ENCODE measurements at regions not wholly inside any gene's neighbourhood (a gene's known extent, or its start where the extent isn't known, plus 50 kb on each side); places are given as distances from the start of the nearest gene placed in this dataset.

DNA sequence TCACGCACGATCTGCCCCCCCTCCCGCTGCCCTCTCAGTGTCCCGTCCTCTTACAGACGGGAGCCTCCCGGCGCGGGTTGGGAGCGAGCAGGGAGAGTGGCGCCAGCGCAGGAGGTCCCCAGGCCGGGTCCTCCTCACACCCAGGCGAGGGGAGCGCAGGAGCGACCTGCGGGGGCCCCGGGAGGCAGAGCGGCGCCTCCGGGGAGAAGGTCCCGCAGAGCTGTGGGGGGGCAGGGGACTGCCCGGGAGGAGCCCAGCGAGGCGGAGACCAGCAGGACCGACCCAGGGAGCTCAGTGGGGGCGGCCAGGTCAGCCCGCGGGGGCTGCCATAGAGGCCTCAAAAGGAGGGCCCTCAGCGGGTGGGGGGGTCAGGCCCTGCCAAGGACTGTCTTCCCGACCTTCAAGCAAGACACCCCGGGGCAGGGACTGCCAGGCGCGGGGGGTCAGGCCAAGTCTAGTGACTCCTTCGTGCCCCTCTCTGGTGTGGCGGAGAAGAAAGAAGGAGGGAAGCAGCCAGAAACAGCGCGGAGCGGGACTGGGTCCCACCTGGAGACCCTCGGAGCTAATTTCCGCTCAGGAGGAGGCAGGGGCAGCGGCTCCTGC lies 123.3 kb upstream of the ERCC6L2 start:
- Histone ChIP-seq H3K79me1 (ENCODE audit: low read length) (no peaks in the 10 kb centered on the region), H3K4ac (ENCODE audit: low read depth, low read length) (peak overlapping the region; percentile 41), H3K4me1 (ENCODE audit: control insufficient read depth, low read depth, low read length) (peaks cover 15% of the 10 kb centered on the region), H3K23ac (ENCODE audit: low read length) (peak overlapping the region; percentile 37), H3K27ac (ENCODE audit: low read depth, low read length) (no peak overlapping the region), H2BK120ac (ENCODE audit: low read depth, low read length) (peak overlapping the region; percentile 4), H3K9ac (ENCODE audit: low read length) (peak overlapping the region; percentile 58), H3K4me2 (ENCODE audit: low read length) (peak overlapping the region; percentile 83), H2AK5ac (ENCODE audit: low read length) (no peak overlapping the region), H3K36me3 (ENCODE audit: control insufficient read depth, insufficient read depth, low read length) (no peaks in the 10 kb centered on the region), H3K18ac (ENCODE audit: low read length) (peak overlapping the region; percentile 7), H4K8ac (ENCODE audit: low read depth, low read length) (no peak overlapping the region), H3K27me3 (ENCODE audit: insufficient read depth, low read length, poor library complexity) (no peaks in the 10 kb centered on the region), H3K56ac (ENCODE audit: low read length) (peak overlapping the region; percentile 81), H2BK5ac (ENCODE audit: low read length) (no peak overlapping the region), H2BK15ac (replicated peaks; ENCODE audit: low read depth) (no peak overlapping the region), H3K79me2 (ENCODE audit: control insufficient read depth, insufficient read depth, low read length) (no peaks in the 10 kb centered on the region), H4K5ac (ENCODE audit: low read length) (no peak overlapping the region), H3K4me3 (ENCODE audit: low read length) (peak overlapping the region; percentile 54)
- peak; percentile 44 for DNase-seq
- no CpG with 5 or more reads among the region's 41 CpGs for WGBS (ENCODE audit: extremely low coverage, insufficient coverage, low lambda C conversion rate)

- no CpG with 5 or more reads among the region's 2 CpGs for WGBS (ENCODE audit: extremely low coverage, insufficient coverage, low lambda C conversion rate)
- no peaks in the 10 kb centered on the region for H3K27me3 ChIP-seq (ENCODE audit: insufficient read depth, low read length, poor library complexity)
- no peak overlapping the region for H2BK5ac ChIP-seq (ENCODE audit: low read length)
- no peak overlapping the region for H3K4me3 ChIP-seq (ENCODE audit: low read length)
- no peaks in the 10 kb centered on the region for H3K79me2 ChIP-seq (ENCODE audit: control insufficient read depth, insufficient read depth, low read length)
- H3K4ac ChIP-seq (ENCODE audit: low read depth, low read length) = no peak overlapping the region
- no peak for DNase-seq
- no peak overlapping the region for H2BK15ac ChIP-seq (replicated peaks; ENCODE audit: low read depth)
- H4K8ac ChIP-seq (ENCODE audit: low read depth, low read length) = no peak overlapping the region
- no peak overlapping the region for H3K56ac ChIP-seq (ENCODE audit: low read length)
- H2BK120ac ChIP-seq (ENCODE audit: low read depth, low read length) = no peak overlapping the region
- H3K23ac ChIP-seq (ENCODE audit: low read length) = no peak overlapping the region
- no peak overlapping the region for H2AK5ac ChIP-seq (ENCODE audit: low read length)
- no peak overlapping the region for H4K5ac ChIP-seq (ENCODE audit: low read length)
- H3K9ac ChIP-seq (ENCODE audit: low read length) = no peak overlapping the region
- peaks cover 13% of the 10 kb centered on the region for H3K4me1 ChIP-seq (ENCODE audit: control insufficient read depth, low read depth, low read length)
- H3K36me3 ChIP-seq (ENCODE audit: control insufficient read depth, insufficient read depth, low read length) = no peaks in the 10 kb centered on the region
- H3K4me2 ChIP-seq (ENCODE audit: low read length) = no peak overlapping the region
- no peak overlapping the region for H3K18ac ChIP-seq (ENCODE audit: low read length)
- H3K27ac ChIP-seq (ENCODE audit: low read depth, low read length) = no peak overlapping the region
- no peaks in the 10 kb centered on the region for H3K79me1 ChIP-seq (ENCODE audit: low read length)
These were observed 124.0 kb upstream of the ERCC6L2 start for GRCh38 chr9:95751520-95751790.

- Histone ChIP-seq H3K9ac (ENCODE audit: low read length) (no peak overlapping the region), H2BK15ac (replicated peaks; ENCODE audit: low read depth) (no peak overlapping the region), H3K27me3 (ENCODE audit: insufficient read depth, low read length, poor library complexity) (no peaks in the 10 kb centered on the region), H4K5ac (ENCODE audit: low read length) (no peak overlapping the region), H3K79me1 (ENCODE audit: low read length) (no peaks in the 10 kb centered on the region), H2BK5ac (ENCODE audit: low read length) (no peak overlapping the region), H2BK120ac (ENCODE audit: low read depth, low read length) (no peak overlapping the region), H3K23ac (ENCODE audit: low read length) (no peak overlapping the region), H3K4me3 (ENCODE audit: low read length) (no peak overlapping the region), H3K56ac (ENCODE audit: low read length) (no peak overlapping the region), H3K4me1 (ENCODE audit: control insufficient read depth, low read depth, low read length) (peaks cover 13% of the 10 kb centered on the region), H3K79me2 (ENCODE audit: control insufficient read depth, insufficient read depth, low read length) (no peaks in the 10 kb centered on the region), H3K18ac (ENCODE audit: low read length) (no peak overlapping the region), H3K4me2 (ENCODE audit: low read length) (no peak overlapping the region), H2AK5ac (ENCODE audit: low read length) (no peak overlapping the region), H4K8ac (ENCODE audit: low read depth, low read length) (no peak overlapping the region), H3K4ac (ENCODE audit: low read depth, low read length) (no peak overlapping the region), H3K27ac (ENCODE audit: low read depth, low read length) (no peak overlapping the region), H3K36me3 (ENCODE audit: control insufficient read depth, insufficient read depth, low read length) (no peaks in the 10 kb centered on the region)
- WGBS (ENCODE audit: extremely low coverage, insufficient coverage, low lambda C conversion rate) = no CpG with 5 or more reads among the region's 11 CpGs
- DNase-seq = peak; percentile 38
These were observed 124.6 kb upstream of the ERCC6L2 start for GRCh38 chr9:95750725-95751519.

DNA sequence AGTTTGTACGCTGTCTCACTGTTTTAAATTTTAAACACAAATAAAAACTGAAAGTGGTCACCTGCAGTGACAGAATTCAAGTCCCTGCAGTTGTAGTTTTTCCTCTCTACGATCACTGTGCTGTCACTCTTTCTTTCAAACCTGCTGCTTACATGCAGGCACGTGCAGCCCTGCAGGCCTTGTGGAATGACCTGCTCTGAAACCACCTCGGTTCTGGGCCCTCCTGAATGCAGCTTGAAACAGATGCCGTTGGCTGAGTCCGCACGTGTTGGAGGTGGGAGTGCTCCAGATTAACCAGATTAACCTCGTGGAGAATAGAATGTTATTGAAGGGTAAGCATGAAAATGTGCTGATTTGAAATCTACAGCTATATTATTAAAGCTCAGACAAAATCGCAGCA lies 126.0 kb upstream of the ERCC6L2 start:
- no CpG with 5 or more reads among the region's 9 CpGs for WGBS (ENCODE audit: extremely low coverage, insufficient coverage, low lambda C conversion rate)
- Histone ChIP-seq H3K79me2 (ENCODE audit: control insufficient read depth, insufficient read depth, low read length) (no peaks in the 10 kb centered on the region), H3K4me3 (ENCODE audit: low read length) (no peak overlapping the region), H3K36me3 (ENCODE audit: control insufficient read depth, insufficient read depth, low read length) (no peaks in the 10 kb centered on the region), H4K5ac (ENCODE audit: low read length) (no peak overlapping the region), H4K8ac (ENCODE audit: low read depth, low read length) (no peak overlapping the region), H3K27me3 (ENCODE audit: insufficient read depth, low read length, poor library complexity) (no peaks in the 10 kb centered on the region), H3K4me1 (ENCODE audit: control insufficient read depth, low read depth, low read length) (peaks cover 7% of the 10 kb centered on the region), H2BK120ac (ENCODE audit: low read depth, low read length) (no peak overlapping the region), H3K18ac (ENCODE audit: low read length) (no peak overlapping the region), H3K56ac (ENCODE audit: low read length) (no peak overlapping the region), H2AK5ac (ENCODE audit: low read length) (no peak overlapping the region), H3K4ac (ENCODE audit: low read depth, low read length) (no peak overlapping the region), H3K79me1 (ENCODE audit: low read length) (no peaks in the 10 kb centered on the region), H2BK5ac (ENCODE audit: low read length) (no peak overlapping the region), H3K23ac (ENCODE audit: low read length) (no peak overlapping the region), H3K9ac (ENCODE audit: low read length) (no peak overlapping the region), H3K4me2 (ENCODE audit: low read length) (no peak overlapping the region), H3K27ac (ENCODE audit: low read depth, low read length) (no peak overlapping the region), H2BK15ac (replicated peaks; ENCODE audit: low read depth) (no peak overlapping the region)
- no peak for DNase-seq

- no peaks in the 10 kb centered on the region for H3K79me2 ChIP-seq (ENCODE audit: control insufficient read depth, insufficient read depth, low read length)
- no peak overlapping the region for H2BK5ac ChIP-seq (ENCODE audit: low read length)
- H3K4ac ChIP-seq (ENCODE audit: low read depth, low read length) = no peak overlapping the region
- H2BK120ac ChIP-seq (ENCODE audit: low read depth, low read length) = no peak overlapping the region
- peak overlapping the region; percentile 34 for H3K18ac ChIP-seq (ENCODE audit: low read length)
- no peak overlapping the region for H3K27ac ChIP-seq (ENCODE audit: low read depth, low read length)
- DNase-seq = no peak
- no peaks in the 10 kb centered on the region for H3K27me3 ChIP-seq (ENCODE audit: insufficient read depth, low read length, poor library complexity)
- WGBS (ENCODE audit: extremely low coverage, insufficient coverage, low lambda C conversion rate) = no CpG with 5 or more reads among the region's 4 CpGs
- H3K36me3 ChIP-seq (ENCODE audit: control insufficient read depth, insufficient read depth, low read length) = no peaks in the 10 kb centered on the region
- H3K4me3 ChIP-seq (ENCODE audit: low read length) = no peak overlapping the region
- no peak overlapping the region for H2AK5ac ChIP-seq (ENCODE audit: low read length)
- no peak overlapping the region for H3K23ac ChIP-seq (ENCODE audit: low read length)
- no peak overlapping the region for H4K5ac ChIP-seq (ENCODE audit: low read length)
- H3K9ac ChIP-seq (ENCODE audit: low read length) = no peak overlapping the region
- H3K4me2 ChIP-seq (ENCODE audit: low read length) = no peak overlapping the region
- no peak overlapping the region for H4K8ac ChIP-seq (ENCODE audit: low read depth, low read length)
- no peaks in the 10 kb centered on the region for H3K79me1 ChIP-seq (ENCODE audit: low read length)
- H3K56ac ChIP-seq (ENCODE audit: low read length) = no peak overlapping the region
- H2BK15ac ChIP-seq (replicated peaks; ENCODE audit: low read depth) = no peak overlapping the region
- H3K4me1 ChIP-seq (ENCODE audit: control insufficient read depth, low read depth, low read length) = no peaks in the 10 kb centered on the region
These were observed 128.9 kb upstream of the ERCC6L2 start for GRCh38 chr9:95746408-95747180.
